ENCODE measurements at regions not wholly inside any gene's neighbourhood (a gene's known extent, or its start where the extent isn't known, plus 50 kb on each side); places are given as distances from the start of the nearest gene placed in this dataset.
"Not testable (repeated sequence)": the region's sequence is repeated elsewhere in the genome, so short reads cannot be mapped to it uniquely, and the experiment has no call there.

GRCh38 chr14:105881021-105881930 lies 354.9 kb downstream of the TMEM121 start:
- no peak for DNase-seq
- intact Hi-C loops (cut with DNase I; ENCODE audit: low total_unique reads): no loop called here
- Histone ChIP-seq H3K27me3 (no peaks in the 10 kb centered on the region), H3K27ac (no peak overlapping the region), H3K4me3 (no peak overlapping the region), H3K36me3 (ENCODE audit: low read depth, missing control alignments) (no peaks in the 10 kb centered on the region), H3K9me3 (no peaks in the 10 kb centered on the region), H3K4me1 (no peaks in the 10 kb centered on the region)
- WGBS, 2 donors: 71 to 83% methylated on average over 4 to 18 of the region's 18 CpGs
- TF ChIP-seq CTCF (IDR thresholded peaks at IDR 0.05) (no peak), POLR2A (IDR thresholded peaks at IDR 0.05) (no peak)

GRCh38 chr14:105882011-105882410 lies 355.6 kb downstream of the TMEM121 start:
- H3K4me1 ChIP-seq; H3K4me3 ChIP-seq; H3K27me3 ChIP-seq; H3K27ac ChIP-seq; H3K36me3 ChIP-seq (ENCODE audit: low read depth, missing control alignments); H3K9me3 ChIP-seq; DNase-seq; intact Hi-C loops (cut with DNase I; ENCODE audit: low total_unique reads): not testable (repeated sequence)
- 72% methylated on average over 10 of the region's 10 CpGs; no CpG with 5 or more reads in 1 of the 2 donors for WGBS, 2 donors

GRCh38 chr14:105882626-105883025 lies 356.2 kb downstream of the TMEM121 start:
- Histone ChIP-seq H3K36me3 (ENCODE audit: low read depth, missing control alignments) (no peaks in the 10 kb centered on the region), H3K27ac (no peak overlapping the region), H3K9me3 (no peaks in the 10 kb centered on the region), H3K4me3 (no peak overlapping the region), H3K27me3 (no peaks in the 10 kb centered on the region), H3K4me1 (no peaks in the 10 kb centered on the region)
- no peak for DNase-seq
- TF ChIP-seq POLR2A (IDR thresholded peaks at IDR 0.05): no peak
- no peak for TF ChIP-seq CTCF (IDR thresholded peaks at IDR 0.05)
- WGBS, 2 donors: 66 to 80% methylated on average over 3 to 5 of the region's 5 CpGs
- intact Hi-C loops (cut with DNase I; ENCODE audit: low total_unique reads): no loop called here

- WGBS, 2 donors: 83 to 90% methylated on average over 4 to 17 of the region's 17 CpGs
- Histone ChIP-seq H3K36me3 (ENCODE audit: low read depth, missing control alignments) (no peaks in the 10 kb centered on the region), H3K27me3 (no peaks in the 10 kb centered on the region), H3K4me3 (no peak overlapping the region), H3K9me3 (no peaks in the 10 kb centered on the region), H3K4me1 (no peaks in the 10 kb centered on the region), H3K27ac (no peak overlapping the region)
- no peak for TF ChIP-seq POLR2A (IDR thresholded peaks at IDR 0.05)
- TF ChIP-seq CTCF (IDR thresholded peaks at IDR 0.05): no peak
- DNase-seq: no peak
- intact Hi-C loops (cut with DNase I; ENCODE audit: low total_unique reads): no loop called here
These were observed 357.0 kb downstream of the TMEM121 start for GRCh38 chr14:105883066-105884005.

GRCh38 chr14:105884192-105884807 lies 357.9 kb downstream of the TMEM121 start:
- intact Hi-C loops (cut with DNase I; ENCODE audit: low total_unique reads); DNase-seq; H3K36me3 ChIP-seq (ENCODE audit: low read depth, missing control alignments); H3K27ac ChIP-seq; H3K9me3 ChIP-seq; H3K27me3 ChIP-seq; H3K4me3 ChIP-seq; H3K4me1 ChIP-seq: not testable (repeated sequence)
- 80% methylated on average over 17 of the region's 17 CpGs; no CpG with 5 or more reads in 1 of the 2 donors for WGBS, 2 donors

All from testis (tissue), 2 donors.